G401 (cell line): ENCODE measurements at regions not wholly inside any gene's neighbourhood (a gene's known extent, or its start where the extent isn't known, plus 50 kb on each side); places are given as distances from the start of the nearest gene placed in this dataset.
A peak's percentile ranks its signal among the peaks of the same experiment; 100 is the strongest.

Source experiments
- DNase-seq: peaks from one replicate; pipeline ENCODE4 v3.0.0-alpha.2; 2015; ENCODE audit warnings: low spot score
- in situ Hi-C: cut with HindIII; loops from 2 replicates; pipeline ENCODE4 v1.10.0; 2016; ENCODE audit warnings: low sequenced_read_pairs, mixed read lengths

DNA sequence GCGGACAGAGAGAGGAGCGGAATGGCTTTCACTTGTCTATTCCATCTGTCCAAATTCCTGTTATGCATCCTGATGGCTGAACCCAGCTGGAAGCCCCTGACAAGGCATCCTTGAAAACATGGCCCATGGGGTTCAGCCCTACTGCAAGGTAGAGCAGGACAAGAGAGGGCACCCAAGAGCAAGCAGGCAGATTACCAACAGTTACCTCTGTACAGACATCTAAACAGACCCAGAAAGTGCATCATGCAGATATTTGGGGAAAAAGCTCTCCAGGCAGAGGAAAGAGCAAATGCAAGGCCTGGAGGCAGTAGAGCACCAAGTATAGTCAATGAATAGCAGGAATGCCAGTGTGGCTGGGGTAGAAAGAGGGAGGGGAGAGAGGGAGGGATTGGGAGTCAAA, 407.5 kb downstream of the PCNX1 start:
- in situ Hi-C loops: no loop called here
- no peak for DNase-seq

DNA sequence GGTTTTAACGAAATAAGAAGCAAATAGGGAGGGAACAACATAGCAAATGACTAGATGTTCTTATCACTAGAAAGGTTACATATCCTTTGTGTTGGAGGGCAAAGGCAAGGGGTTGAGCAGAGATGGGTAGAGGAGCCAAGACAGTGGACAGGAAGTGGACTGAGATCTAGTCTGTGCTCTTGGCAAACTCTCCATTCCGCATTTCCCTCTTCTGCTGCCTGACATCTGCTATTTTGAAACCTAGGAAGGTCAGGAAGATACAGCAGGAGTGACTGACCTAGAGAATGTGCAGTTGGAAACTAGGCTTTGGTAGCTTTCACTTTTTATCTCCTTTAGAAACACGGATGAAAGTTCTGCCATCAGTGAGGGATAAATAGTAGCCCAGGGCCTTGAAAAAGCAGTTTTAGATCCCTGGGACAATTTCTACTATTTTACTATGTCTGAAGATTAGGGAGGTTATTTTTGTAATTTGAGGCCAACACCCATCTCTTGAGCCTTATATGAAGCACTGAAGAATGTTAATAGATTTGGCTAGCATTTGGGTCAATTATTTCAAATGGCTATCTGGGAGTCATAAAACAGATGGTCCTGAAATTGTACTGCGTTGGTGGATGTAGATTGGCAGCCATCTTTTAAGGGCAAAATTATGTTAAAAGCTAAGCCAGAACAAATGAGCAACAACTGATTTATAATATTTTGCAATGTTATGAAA, 410.3 kb downstream of the PCNX1 start:
- DNase-seq: no peak
- in situ Hi-C loops: no loop called here

DNA sequence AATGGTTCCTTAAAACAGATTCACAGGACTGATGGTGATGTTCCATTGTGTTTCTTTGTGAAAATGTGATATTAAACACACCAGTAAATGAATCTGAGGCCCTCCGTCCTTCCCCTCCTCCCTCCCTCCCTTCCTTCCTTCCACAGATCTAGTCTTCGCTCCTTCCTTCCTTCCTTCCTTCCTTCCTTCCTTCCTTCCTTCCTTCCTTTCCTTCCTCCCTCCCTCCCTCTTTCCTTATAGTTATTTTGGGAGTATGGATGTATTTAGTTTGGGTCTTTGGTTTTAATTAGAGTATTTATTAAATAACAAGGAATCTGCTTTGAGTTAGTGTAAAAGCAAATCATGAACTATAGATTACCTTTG, 410.8 kb downstream of the PCNX1 start:
- in situ Hi-C loops: no loop called here
- DNase-seq: no peak

DNA sequence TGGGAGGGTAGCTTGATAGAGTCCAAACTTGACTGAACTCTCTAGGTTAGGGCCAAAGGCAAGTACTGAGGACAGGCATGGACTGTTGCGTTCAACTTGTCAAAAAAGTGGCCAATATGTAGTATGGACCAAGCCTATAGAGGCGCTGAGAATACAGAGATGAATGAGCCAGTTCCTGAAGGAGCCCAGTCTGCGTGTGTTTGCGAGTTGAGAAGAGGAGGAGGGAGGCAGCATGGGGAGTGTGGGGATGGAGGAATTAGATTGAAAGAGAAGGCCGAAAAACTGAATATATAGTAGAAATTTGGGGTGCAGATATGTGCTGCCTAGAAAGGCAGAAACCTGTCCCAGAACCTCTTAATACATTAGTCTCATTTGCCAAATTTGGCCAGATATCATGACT, 412.4 kb downstream of the PCNX1 start:
- in situ Hi-C loops: no loop called here
- no peak for DNase-seq

DNA sequence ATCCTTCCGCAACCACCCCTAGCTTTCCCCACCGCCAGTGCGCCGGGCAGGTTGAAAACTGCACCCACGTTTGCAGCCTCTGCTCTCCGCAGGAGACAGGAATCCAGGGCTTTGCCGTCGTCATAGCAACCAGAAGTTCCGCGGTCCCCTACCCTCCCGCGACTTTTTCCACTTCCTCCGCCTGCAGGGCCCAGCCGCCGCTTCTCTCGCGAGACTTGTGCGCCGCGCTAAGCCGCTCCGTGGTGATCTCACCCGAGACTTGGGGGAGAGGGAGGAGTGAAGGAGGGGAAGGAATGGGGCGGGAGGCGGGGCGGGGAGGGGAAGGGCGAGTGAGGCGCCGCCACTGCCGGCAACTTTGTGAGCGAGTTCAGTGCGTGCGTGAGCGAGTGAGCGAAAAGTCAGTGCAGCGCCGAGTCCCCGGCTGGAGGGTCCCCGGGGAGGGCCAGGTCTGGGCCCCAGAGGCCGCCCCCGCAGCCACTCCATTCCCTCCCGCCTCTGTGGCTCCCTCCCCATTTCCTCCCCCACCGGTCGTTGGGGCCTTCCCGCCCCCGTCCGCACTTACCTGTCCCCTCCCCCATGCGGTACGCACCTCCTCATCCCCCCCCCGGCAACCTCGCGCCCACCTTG, 413.0 kb downstream of the PCNX1 start, which contains the start of gene SIPA1L1:
SIPA1L1 (plus strand) TSS at position 370 of the 627 bp plus-strand sequence.
- in situ Hi-C loops: no loop called here
- DNase-seq: peak; percentile 98

DNA sequence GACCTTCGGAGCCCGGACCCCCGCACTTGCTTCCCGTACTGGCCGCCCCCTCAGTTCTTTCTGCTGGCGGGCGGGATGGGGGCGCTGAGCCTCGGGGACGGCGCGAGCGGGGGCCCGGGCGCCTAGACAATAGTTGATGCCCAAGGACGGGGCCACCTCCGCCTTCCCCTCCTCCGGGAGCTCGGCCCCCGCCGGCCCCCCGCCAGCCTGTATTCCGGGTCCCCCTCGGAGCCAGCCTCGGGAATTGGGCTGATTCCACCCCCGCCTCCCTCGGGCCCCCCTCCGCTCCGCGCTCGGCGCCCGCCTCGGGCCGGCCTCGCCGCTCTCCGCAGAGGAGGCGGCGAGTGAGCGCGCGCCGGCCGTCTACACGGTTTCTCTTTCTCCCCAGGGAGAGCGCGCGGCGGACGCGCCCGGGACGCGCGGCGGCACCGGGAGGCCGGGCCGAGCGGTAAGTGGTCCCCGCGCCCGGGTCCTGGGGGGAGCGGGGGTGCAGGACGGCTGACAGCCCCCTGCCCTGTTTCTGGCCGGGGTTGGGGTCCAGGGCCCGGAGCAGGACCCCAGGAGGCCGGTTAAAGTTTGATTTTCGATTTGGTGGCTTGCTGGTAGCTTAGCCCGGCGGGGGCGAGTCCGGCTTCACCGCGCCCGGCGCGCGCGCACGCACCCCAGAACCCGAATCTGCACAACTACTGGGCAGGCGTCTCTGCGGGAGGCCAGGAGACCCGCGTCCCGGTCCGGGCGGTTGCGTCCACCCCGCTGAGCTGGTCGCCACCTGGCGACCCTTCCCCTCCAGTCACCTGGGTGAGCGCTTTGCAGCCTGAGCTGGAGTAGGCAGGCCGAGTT, 413.7 kb downstream of the PCNX1 start:
- in situ Hi-C loops: no loop called here
- peak; percentile 45 for DNase-seq

DNA sequence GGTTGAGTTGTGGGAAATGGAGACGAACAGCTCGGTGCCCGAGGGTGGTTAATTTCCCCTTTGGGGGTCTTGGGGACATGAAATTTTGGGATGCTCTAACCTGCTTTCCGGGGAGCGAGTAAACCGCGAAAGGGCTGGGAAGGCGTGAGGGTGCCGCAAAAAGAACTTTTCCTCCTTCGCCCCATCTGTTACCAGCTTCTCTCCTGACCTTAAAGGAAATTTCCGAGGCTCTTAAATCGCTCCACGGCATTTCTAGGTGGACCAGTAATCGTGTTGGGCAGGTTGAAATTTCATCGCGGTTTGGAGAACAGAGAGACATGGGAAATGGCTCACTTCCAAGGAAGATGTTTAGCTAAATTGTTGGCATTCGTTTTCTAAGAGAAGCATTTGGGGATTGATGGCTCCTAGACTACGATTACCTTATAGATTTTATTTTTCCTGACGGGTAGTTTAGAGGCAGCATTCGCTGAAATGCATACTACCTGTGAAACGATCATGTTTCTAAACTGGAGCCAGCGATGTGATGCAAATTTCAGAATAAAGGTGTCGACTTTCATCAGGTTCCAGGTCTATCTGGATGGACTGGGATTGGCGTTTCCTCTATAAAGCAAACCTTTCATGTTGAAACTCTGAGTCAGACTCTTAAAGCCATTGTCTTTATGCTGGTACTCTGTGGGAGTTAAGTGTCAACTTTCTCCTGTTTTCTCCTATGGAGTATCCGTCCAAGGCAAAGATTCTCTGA, 414.5 kb downstream of the PCNX1 start:
- in situ Hi-C loops: no loop called here
- DNase-seq: peak; percentile 81

DNA sequence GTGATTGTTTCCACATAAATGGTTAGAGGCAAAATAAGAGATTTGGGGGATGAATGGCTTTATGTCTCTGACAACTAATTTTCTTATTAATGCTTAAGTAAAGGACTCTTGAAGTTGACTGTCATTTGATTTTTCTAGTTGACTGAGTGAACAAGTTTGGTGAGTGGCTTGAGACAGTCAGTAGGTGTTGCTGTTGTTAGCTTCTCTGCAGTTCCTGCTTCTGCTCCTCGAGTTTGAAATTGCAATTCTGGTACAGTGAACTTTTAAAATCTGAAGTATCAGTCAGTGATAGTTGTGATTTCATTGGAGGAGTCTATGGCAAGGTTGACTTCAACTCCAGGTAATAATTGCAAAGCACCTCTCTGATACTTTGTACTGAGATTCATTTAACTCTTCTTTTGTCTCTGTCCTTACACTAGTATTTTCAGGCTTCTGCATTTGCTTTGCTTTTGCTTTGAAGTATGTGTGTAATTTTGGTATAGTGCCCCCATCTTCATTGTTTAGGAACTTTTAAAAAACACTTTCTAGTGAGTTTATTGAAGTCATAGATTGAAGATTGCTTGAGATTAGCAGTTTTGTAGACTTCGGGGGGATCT, 415.5 kb downstream of the PCNX1 start:
- in situ Hi-C loops: no loop called here
- peak; percentile 73 for DNase-seq

DNA sequence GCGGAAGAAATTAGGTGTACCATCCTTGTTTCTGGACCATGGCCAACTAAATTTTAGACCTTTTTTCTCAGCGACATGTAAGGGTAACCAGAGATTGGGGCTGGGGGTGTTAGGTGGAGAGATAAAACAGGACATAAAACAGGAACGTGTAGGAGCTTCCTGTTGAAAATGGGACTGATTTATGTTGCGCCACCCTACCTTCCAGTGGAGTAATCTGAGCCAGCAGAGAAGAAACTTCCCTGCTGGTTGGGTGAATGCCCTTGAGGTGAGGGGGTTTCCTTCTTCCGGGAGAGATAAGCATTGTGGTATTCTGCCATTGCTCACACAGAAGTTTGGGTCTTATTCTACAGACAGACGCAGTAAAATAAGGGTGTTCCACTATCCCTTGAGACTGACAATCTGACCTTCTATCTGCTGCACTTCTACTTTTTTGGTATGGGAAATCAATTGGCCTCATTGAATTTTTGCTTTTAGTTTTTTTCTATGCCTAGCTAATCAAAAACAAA, 417.6 kb downstream of the PCNX1 start:
- in situ Hi-C loops: no loop called here
- DNase-seq: no peak

DNA sequence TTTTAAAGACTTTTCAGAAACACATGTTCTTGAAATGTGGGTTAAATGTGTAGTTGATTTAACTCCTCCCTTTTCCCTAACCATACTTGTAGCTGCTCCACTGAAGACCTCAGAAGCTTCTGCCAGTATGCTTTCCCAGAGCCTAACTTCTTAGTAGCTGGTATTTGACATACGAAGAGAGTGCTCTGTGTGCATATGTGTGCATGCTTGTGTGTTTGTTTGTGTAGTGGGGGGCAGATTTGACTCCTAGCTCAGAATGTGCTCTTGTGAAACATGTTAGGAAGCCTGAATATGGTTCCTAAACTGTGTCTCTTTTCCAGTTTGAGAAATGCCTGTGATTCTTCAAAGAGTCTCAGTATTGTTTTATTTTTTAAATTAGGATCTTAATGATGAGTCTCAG, 420.4 kb downstream of the PCNX1 start:
- DNase-seq: no peak
- in situ Hi-C loops: no loop called here

DNA sequence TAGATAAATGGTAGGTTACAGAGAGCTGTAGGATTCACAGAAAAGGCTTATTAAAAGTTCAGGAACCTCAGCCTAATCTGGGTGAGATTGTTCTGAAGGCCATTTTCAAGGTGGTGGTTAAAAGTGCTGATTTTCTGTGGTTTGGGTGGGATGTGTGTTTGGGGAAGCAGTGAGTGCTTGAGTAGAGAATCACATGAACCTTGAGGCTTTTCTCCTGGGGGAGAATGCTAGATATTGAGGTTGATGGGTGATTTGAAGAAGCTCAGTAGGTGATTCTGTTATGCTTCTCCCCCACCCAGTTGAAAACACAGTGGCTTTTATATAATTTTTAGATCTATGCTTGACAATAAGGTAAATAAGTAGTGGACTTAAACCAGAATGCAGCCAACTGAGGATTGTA, 420.9 kb downstream of the PCNX1 start:
- DNase-seq: no peak
- in situ Hi-C loops: no loop called here

DNA sequence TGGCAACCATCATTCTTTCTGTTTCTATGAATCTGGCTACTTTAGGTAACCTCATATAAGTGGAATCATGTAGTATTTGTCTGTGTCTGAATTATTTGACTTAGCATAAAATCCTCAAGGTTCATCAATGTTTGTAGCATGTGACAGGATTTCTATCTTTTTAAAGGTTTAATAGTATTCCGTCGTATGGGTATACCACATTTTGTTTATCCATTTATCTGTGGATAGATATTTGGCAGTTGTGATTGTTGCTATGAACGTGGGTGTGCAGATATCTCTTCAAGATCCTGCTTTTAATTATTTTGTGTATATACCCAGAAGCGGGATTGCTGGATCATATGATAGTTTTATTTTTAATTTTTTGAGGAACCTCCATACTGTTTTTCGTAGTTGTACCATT, 421.7 kb downstream of the PCNX1 start:
- no peak for DNase-seq
- in situ Hi-C loops: no loop called here

DNA sequence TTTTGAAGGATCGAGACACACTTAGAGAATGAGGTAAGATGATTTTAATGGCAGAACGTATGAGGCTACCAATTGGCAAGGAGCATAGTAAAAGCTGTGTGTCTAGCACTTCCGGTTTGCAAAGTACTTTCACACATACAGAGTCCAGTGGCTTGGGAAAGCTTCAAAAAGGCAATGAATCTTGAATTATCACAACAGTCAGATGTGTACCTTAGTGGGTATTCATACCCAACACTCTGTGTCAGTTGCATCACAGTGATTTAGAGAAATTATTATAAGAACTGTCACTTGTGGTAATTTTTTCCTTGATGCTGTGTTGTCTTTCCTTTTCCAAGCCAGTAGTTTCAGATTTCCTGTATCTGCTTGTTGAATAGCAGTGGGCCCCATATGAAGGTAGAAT, 424.1 kb downstream of the PCNX1 start:
- in situ Hi-C loops: no loop called here
- no peak for DNase-seq

DNA sequence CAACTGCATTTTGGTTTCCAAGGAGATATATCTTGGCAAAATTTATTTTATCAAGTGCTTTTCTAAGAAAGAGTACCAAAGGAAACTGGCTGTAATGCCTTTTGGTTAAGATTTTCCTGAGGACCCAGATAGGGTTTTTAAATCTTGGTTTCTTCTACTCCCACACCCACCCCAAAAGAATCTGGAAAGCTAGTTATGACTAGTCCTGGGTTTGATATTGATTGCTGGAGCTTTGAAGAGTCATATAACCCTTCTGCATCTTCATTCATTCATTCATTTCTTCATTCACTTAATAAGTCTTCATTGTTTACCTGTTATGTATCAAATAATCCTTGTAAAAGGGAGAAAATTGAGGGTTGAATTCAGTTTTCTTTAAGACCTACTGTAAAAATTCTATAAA, 425.2 kb downstream of the PCNX1 start:
- in situ Hi-C loops: no loop called here
- no peak for DNase-seq

DNA sequence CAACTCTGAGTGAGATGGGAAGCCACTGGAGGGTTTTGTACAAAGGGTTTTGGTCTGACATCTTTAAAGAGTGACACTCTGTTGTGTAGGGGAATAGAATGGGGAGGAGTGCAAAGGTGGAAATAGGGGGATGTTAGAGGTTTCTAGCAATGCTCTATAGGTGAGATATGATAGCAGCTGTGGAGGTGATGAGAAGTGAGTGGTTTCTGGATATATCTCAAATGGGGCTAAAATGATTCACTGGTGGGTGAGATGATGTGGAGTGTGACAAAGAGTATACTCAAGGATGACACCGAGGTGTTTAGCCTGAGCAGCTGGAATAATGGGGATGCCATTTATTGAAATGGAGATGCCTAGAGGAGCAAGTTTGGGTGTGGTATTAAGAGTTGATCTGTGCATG, 426.4 kb downstream of the PCNX1 start:
- no peak for DNase-seq
- in situ Hi-C loops: no loop called here

DNA sequence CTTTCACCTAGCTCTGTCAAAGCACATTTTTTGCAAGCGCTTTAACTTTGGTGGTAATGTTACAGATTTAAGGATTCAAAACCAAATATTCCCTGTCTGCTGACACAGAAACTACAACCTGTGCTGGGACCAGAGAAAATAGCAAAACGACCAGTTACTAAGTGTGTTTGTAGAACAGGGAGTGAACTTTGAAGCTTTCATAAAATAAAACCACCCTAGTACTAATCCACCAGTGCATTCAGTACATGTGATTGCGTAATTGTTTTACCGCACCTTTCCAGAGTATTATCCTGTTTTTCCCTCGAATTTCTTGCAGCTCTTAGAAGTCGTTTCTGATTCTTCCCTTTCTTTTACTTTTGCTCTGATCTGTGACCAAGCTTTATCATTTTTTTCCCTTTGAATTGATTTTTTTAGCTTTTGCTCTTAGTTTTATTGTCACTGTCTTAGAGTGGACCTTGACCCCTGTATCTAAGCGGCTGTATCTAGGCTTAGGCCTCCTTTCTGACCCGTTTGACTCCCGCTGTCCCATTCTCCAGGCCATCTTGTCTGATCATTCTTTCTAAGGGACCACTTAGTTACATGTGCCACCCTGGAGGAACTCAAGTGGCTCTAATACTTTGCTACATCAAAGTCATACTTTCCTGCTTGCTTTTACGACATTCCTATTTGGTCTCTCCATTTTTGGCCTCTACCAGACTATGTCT, 429.4 kb downstream of the PCNX1 start:
- in situ Hi-C loops: no loop called here
- no peak for DNase-seq

DNA sequence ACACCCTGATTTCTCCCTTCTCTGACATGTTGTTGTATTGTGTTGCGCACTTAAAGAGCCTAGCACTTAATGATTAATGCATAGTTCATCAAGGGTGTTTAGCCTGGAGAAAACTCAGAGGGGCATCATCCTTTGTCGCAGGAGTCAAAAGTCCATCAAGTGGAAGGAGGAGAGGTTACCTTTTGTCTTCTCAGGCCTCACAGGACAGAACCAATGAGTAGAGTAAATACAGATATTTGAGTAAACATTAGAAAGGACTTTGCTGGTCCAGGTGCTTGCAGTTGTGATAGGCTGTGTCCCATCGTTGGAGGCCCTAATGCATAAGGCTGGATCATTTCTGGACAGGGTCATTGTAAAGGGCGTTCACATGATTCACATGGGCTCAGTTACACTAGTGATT, 430.9 kb downstream of the PCNX1 start:
- DNase-seq: no peak
- in situ Hi-C loops: no loop called here

DNA sequence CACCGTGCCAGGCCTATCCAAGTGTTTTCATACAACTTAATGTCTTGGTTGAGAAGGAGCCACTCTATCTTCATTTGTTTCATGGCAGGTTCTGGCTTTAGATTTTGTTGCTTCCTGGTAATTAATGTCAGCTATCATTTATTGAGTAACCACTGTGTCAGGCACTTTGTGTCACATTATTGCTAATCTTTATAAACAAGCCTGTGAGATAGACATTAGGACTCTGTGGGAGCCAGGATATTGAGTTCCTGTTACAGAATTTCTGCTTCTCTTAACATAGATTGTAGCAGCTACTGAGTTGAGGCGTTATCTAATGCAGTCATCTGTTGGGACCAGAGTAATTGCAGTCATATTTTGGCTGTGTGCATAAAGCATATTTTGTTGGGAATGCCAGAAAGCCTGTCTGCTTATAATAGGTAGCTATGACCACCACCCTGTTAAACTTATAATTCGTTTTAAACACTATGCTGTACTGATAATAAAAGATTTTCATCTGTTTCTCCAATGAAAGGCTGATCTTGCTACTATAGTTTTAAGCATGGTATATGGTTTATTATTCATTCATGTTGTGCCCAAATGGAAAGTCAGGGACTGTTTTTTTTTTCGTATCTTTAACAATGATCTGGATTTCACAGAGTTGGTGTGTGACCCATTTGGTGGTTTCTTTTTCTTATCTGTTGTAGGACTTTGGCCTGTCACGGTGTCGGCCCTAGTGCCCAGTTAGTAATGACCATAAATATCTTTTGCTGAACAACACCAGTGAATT, 432.6 kb downstream of the PCNX1 start:
- no peak for DNase-seq
- in situ Hi-C loops: no loop called here
